BLaER1 treated with 17β-estradiol and CSF1 and Interleukin-3, amounts not matched to agents 10 nM and 100 nM (cell line): ENCODE measurements at regions not wholly inside any gene's neighbourhood (a gene's known extent, or its start where the extent isn't known, plus 50 kb on each side); places are given as distances from the start of the nearest gene placed in this dataset.
"Not testable (repeated sequence)": the region's sequence is repeated elsewhere in the genome, so short reads cannot be mapped to it uniquely, and the experiment has no call there.

Experiments used
- H3K27ac ChIP-seq, 11 experiments: shearing (Covaris generic); formaldehyde crosslinking; 2 replicates each; pipeline ENCODE4 v1.8.1; 2022
- H3K27me3 ChIP-seq, 11 experiments: shearing (Covaris generic); formaldehyde crosslinking; 2 replicates each; pipeline ENCODE4 v1.8.1; 2022
- H3K36me3 ChIP-seq, 11 experiments: shearing (Covaris generic); formaldehyde crosslinking; 2 replicates each; pipeline ENCODE4 v1.8.1; 2022
- H3K4me1 ChIP-seq, 10 experiments: shearing (Covaris generic); formaldehyde crosslinking; 2 replicates each; pipeline ENCODE4 v1.8.1; 2022
- H3K4me2 ChIP-seq, 11 experiments: shearing (Covaris generic); formaldehyde crosslinking; 2 replicates each; pipeline ENCODE4 v1.8.1; 2022
- H3K4me3 ChIP-seq, 10 experiments: shearing (Covaris generic); formaldehyde crosslinking; 2 replicates each; pipeline ENCODE4 v1.8.1; 2022
- H3K9ac ChIP-seq, 11 experiments: shearing (Covaris generic); formaldehyde crosslinking; 2 replicates each; pipeline ENCODE4 v1.8.1; 2022
- H3K9me3 ChIP-seq, 11 experiments: shearing (Covaris generic); formaldehyde crosslinking; replicated peaks in 1 of 11; 2 replicates each; pipeline ENCODE4 v1.8.1; 2022
- H4K20me1 ChIP-seq, 11 experiments: shearing (Covaris generic); formaldehyde crosslinking; 2 replicates each; pipeline ENCODE4 v1.8.1; 2022
- Cebpa-rat ChIP-seq, 11 experiments: shearing (Covaris generic); IDR thresholded peaks; 2 replicates each; pipeline ENCODE4 v1.8.1; 2022

- H3K9ac ChIP-seq: no peak overlapping the region
- H4K20me1 ChIP-seq: no peaks in the 10 kb centered on the region
- no peaks in the 10 kb centered on the region for H3K27me3 ChIP-seq
- peaks cover 0 to 8% (median 2%) of the 10 kb centered on the region in 10 experiments; a peak in 4 of 20 replicates for H3K4me1 ChIP-seq
- no peak overlapping the region for H3K27ac ChIP-seq
- no peak for TF ChIP-seq Cebpa-rat (IDR thresholded peaks at IDR 0.05)
- no peak overlapping the region for H3K4me3 ChIP-seq
- no peak overlapping the region for H3K4me2 ChIP-seq
- H3K9me3 ChIP-seq: no peaks in the 10 kb centered on the region
- no peaks in the 10 kb centered on the region for H3K36me3 ChIP-seq
These were observed 157.5 kb upstream of the FAR2 start for GRCh38 chr12:28991626-28992025.

- Histone ChIP-seq H3K4me3 (no peak overlapping the region), H3K9me3 (no peaks in the 10 kb centered on the region), H3K27ac (no peak overlapping the region), H3K9ac (no peak overlapping the region), H3K27me3 (no peaks in the 10 kb centered on the region), H4K20me1 (no peaks in the 10 kb centered on the region), H3K4me1 (peaks cover 0 to 8% (median 2%) of the 10 kb centered on the region in 10 experiments; a peak in 4 of 20 replicates), H3K36me3 (no peaks in the 10 kb centered on the region), H3K4me2 (no peak overlapping the region)
- no peak for TF ChIP-seq Cebpa-rat (IDR thresholded peaks at IDR 0.05)
These were observed 155.4 kb upstream of the FAR2 start for GRCh38 chr12:28993720-28994119.

DNA sequence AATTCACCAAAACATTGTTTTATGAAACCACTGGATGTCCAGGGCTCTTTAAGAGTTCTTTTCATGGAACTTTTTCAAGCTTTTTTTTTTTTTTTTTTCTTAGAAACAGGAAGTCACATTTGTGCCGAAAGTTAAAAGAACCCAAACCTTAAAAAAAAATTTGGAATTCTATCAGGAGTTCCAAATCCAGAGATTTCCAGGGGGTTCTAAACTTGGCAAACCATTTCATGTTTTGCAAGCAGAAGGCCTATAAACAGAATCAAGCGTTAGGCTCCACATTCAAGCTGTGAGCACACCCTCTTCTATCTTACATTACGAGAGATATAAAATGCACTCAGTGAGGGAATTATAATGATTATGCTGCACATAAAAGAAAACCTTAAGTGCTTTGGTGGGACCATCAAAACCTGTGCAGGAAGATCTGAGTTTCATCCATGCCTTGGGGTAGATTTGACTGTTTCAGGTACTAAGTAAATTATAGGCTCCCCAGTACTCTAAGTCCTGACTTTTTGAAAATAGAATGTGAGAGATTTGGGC lies 154.8 kb upstream of the FAR2 start:
- Histone ChIP-seq H3K4me3 (no peak overlapping the region), H4K20me1 (no peaks in the 10 kb centered on the region), H3K9me3 (no peaks in the 10 kb centered on the region), H3K27ac (no peak overlapping the region), H3K4me2 (no peak overlapping the region), H3K27me3 (no peaks in the 10 kb centered on the region), H3K4me1 (peaks cover 0 to 8% (median 2%) of the 10 kb centered on the region in 10 experiments; a peak in 4 of 20 replicates), H3K36me3 (no peaks in the 10 kb centered on the region), H3K9ac (no peak overlapping the region)
- no peak for TF ChIP-seq Cebpa-rat (IDR thresholded peaks at IDR 0.05)

DNA sequence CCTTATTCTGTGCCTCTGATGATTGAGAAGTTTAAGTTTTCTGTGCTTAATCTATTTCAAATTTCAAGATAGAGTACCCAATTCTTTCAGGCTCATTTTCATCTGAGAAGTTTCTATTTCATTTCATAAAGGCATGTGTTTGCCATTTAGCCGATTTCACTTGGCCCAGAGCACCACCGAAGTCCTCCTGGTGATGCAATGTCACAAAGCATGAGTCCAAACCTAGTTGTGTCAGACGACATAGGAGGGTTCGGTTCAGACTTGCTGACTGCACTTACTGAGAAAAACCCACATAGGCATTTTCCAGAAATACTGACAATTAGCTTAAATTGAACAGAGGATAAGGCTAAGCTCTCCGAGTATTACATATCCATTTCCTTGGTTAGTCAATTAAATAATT lies 152.4 kb upstream of the FAR2 start:
- Histone ChIP-seq H3K4me2 (no peak overlapping the region), H3K9me3 (0 out of 22 replicates have a peak, but pooled peaks cover 0 to 3% (median 0%) of the 10 kb centered on the region in 11 experiments), H3K27ac (no peak overlapping the region), H4K20me1 (no peaks in the 10 kb centered on the region), H3K36me3 (no peaks in the 10 kb centered on the region), H3K27me3 (no peaks in the 10 kb centered on the region), H3K4me1 (peaks cover 0 to 8% (median 2%) of the 10 kb centered on the region in 10 experiments; a peak in 4 of 20 replicates), H3K9ac (no peak overlapping the region), H3K4me3 (no peak overlapping the region)
- TF ChIP-seq Cebpa-rat (IDR thresholded peaks at IDR 0.05): no peak

GRCh38 chr12:28998662-28999120 lies 150.4 kb upstream of the FAR2 start:
- no peak overlapping the region for H3K27ac ChIP-seq
- no peaks in the 10 kb centered on the region for H3K36me3 ChIP-seq
- no peaks in the 10 kb centered on the region for H3K27me3 ChIP-seq
- H3K9me3 ChIP-seq: 0 out of 22 replicates have a peak, but pooled peaks cover 0 to 3% (median 0%) of the 10 kb centered on the region in 11 experiments
- no peak overlapping the region for H3K4me3 ChIP-seq
- peaks cover 0 to 8% (median 0%) of the 10 kb centered on the region in 10 experiments; a peak in 4 of 20 replicates for H3K4me1 ChIP-seq
- H4K20me1 ChIP-seq: no peaks in the 10 kb centered on the region
- no peak for TF ChIP-seq Cebpa-rat (IDR thresholded peaks at IDR 0.05)
- H3K4me2 ChIP-seq: no peak overlapping the region
- no peak overlapping the region for H3K9ac ChIP-seq

- no peaks in the 10 kb centered on the region for H3K27me3 ChIP-seq
- H3K4me3 ChIP-seq: no peak overlapping the region
- H3K36me3 ChIP-seq: no peaks in the 10 kb centered on the region
- H3K9ac ChIP-seq: no peak overlapping the region
- H3K4me1 ChIP-seq: peaks cover 0 to 7% (median 5%) of the 10 kb centered on the region in 10 experiments; a peak in 10 of 20 replicates
- peaks cover 0 to 13% (median 8%) of the 10 kb centered on the region in 11 experiments; a peak in 17 of 22 replicates for H3K9me3 ChIP-seq
- no peak overlapping the region for H3K27ac ChIP-seq
- no peaks in the 10 kb centered on the region for H4K20me1 ChIP-seq
- 0 out of 22 replicates have a peak, but pooled peaks of 2 of the 11 experiments have one; percentile 8 to 20 for TF ChIP-seq Cebpa-rat (IDR thresholded peaks at IDR 0.05)
- H3K4me2 ChIP-seq: no peak overlapping the region
These were observed 144.8 kb upstream of the FAR2 start for GRCh38 chr12:29004066-29004935.

- peaks cover 0 to 7% (median 5%) of the 10 kb centered on the region in 10 experiments; a peak in 10 of 20 replicates for H3K4me1 ChIP-seq
- no peak overlapping the region for H3K9ac ChIP-seq
- TF ChIP-seq Cebpa-rat (IDR thresholded peaks at IDR 0.05): no peak
- no peaks in the 10 kb centered on the region for H4K20me1 ChIP-seq
- no peaks in the 10 kb centered on the region for H3K36me3 ChIP-seq
- no peak overlapping the region for H3K4me2 ChIP-seq
- H3K27me3 ChIP-seq: no peaks in the 10 kb centered on the region
- peaks cover 0 to 13% (median 8%) of the 10 kb centered on the region in 11 experiments; a peak in 17 of 22 replicates for H3K9me3 ChIP-seq
- no peak overlapping the region for H3K27ac ChIP-seq
- no peak overlapping the region for H3K4me3 ChIP-seq
These were observed 144.2 kb upstream of the FAR2 start for GRCh38 chr12:29004936-29005304.

DNA sequence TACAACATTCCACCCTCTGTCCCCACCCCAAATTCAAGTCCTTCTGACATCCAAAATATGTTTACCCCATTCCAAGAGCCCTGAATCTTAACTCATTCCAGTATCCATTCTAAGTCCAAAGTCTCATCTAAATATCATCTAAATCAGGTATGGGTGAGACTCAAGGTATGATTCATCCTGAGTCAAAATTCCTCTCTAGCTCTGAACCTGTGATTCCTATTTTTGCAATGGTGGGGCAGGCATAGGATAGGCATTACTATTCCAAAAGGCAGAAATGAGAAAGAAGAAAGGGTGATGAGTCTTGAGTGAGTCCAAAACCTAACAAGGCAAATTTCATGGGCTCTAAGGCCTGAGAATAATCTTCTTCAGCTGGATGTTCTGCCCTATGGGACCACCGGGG lies 140.3 kb upstream of the FAR2 start:
- H3K9ac ChIP-seq: no peak overlapping the region
- no peak for TF ChIP-seq Cebpa-rat (IDR thresholded peaks at IDR 0.05)
- peaks cover 0 to 7% (median 5%) of the 10 kb centered on the region in 10 experiments; a peak in 10 of 20 replicates for H3K4me1 ChIP-seq
- H3K4me3 ChIP-seq: no peak overlapping the region
- no peak overlapping the region for H3K4me2 ChIP-seq
- peaks cover 0 to 13% (median 6%) of the 10 kb centered on the region in 11 experiments; a peak in 17 of 22 replicates for H3K9me3 ChIP-seq
- no peaks in the 10 kb centered on the region for H4K20me1 ChIP-seq
- no peaks in the 10 kb centered on the region for H3K27me3 ChIP-seq
- no peaks in the 10 kb centered on the region for H3K36me3 ChIP-seq
- H3K27ac ChIP-seq: no peak overlapping the region

DNA sequence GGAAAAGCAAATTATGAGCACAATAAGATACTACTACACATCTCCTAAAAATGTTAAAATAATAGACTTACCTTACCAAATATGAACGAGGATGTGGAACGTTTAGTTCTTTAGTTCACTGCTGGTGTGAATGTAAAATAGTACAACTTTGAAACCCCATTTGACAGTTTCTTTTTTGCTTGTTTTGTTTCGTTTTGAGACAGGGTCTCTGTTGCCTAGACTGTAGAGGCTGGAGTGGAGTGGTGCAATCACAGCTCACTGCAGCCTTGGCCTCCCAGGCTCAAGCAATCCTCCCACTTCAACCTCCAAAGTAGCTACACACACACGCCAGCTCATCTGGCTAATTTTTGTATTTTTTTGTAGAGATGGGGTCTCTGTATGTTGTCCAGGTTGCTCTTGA lies 136.4 kb upstream of the FAR2 start:
- Histone ChIP-seq H3K9me3 (no peaks in the 10 kb centered on the region), H3K36me3 (no peaks in the 10 kb centered on the region), H3K27ac (no peak overlapping the region), H3K9ac (no peak overlapping the region), H3K27me3 (no peaks in the 10 kb centered on the region), H3K4me1 (no peaks in the 10 kb centered on the region), H3K4me3 (no peak overlapping the region), H4K20me1 (no peaks in the 10 kb centered on the region), H3K4me2 (no peak overlapping the region)
- no peak for TF ChIP-seq Cebpa-rat (IDR thresholded peaks at IDR 0.05)

DNA sequence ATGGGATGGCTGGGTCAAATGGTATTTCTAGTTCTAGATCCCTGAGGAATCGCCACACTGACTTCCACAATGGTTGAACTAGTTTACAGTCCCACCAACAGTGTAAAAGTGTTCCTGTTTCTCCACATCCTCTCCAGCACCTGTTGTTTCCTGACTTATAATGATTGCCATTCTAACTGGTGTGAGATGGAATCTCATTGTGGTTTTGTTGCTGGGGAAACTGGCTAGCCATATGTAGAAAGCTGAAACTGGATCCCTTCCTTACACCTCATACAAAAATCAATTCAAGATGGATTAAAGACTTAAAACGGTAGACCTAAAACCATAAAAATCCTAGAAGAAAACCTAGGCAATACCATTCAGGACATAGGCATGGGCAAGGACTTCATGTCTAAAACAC lies 131.5 kb upstream of the FAR2 start:
- not testable (repeated sequence) for H3K9ac ChIP-seq, H3K4me2 ChIP-seq, H3K9me3 ChIP-seq, H3K4me1 ChIP-seq, H3K4me3 ChIP-seq, H3K27me3 ChIP-seq, H3K36me3 ChIP-seq, H4K20me1 ChIP-seq, H3K27ac ChIP-seq
